Neural cell (in vitro differentiated cells): ENCODE measurements at regions not wholly inside any gene's neighbourhood (a gene's known extent, or its start where the extent isn't known, plus 50 kb on each side); places are given as distances from the start of the nearest gene placed in this dataset.

Experiments used
- EP300 ChIP-seq: fragments of 450-650 bp; conservative IDR thresholded peaks from 2 replicates; pipeline ENCODE4 v1.6.1; 2014; ENCODE audit warnings: antibody characterized with exemption, mild to moderate bottlenecking, moderate library complexity; ENCODE audit not compliant: poor library complexity, severe bottlenecking
- SMC3 ChIP-seq: fragments of 450-650 bp; conservative IDR thresholded peaks from 2 replicates; pipeline ENCODE4 v1.6.1; 2014; ENCODE audit warnings: antibody characterized with exemption, mild to moderate bottlenecking, moderate library complexity; ENCODE audit not compliant: poor library complexity

DNA sequence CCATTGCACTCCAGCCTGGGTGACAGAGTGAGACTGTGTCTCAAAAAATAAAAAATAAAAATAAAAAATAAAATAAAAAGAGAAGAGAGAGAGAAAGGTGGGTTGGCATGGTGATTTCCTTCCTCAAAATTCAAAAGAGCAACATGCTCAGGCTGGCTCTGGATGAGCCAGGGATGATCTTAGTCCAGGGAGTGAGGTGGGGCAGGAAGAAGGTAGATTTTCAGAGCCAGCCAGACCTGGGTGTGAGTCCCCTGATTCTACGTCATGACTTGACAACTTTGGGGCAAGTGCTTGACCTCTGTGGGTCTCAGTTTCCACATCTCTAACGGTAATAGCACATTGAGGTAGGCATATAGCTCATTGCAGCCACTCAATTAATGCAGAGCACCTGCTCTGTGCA, 109.4 kb upstream of the CTBP2 start:
- TF ChIP-seq EP300 (no peak), SMC3 (no peak)
